KMS-11 (cell line): ENCODE measurements at regions not wholly inside any gene's neighbourhood (a gene's known extent, or its start where the extent isn't known, plus 50 kb on each side); places are given as distances from the start of the nearest gene placed in this dataset.

Source experiments
- H2AFZ ChIP-seq: fragments of 200-600 bp; sonication (generic); 2 replicates; pipeline ENCODE4 v1.6.1; 2016; ENCODE audit warnings: antibody characterized with exemption, mixed run types, low read depth
- H3K27ac ChIP-seq: fragments of 200-600 bp; sonication (generic); 2 replicates; pipeline ENCODE4 v1.6.1; 2016; ENCODE audit warnings: mild to moderate bottlenecking, mixed run types
- H3K27me3 ChIP-seq: fragments of 200-600 bp; sonication (generic); 2 replicates; pipeline ENCODE4 v1.6.1; 2017; ENCODE audit warnings: mild to moderate bottlenecking, low read depth, mixed run types, moderate library complexity; ENCODE audit not compliant: insufficient read depth
- H3K36me3 ChIP-seq: fragments of 200-600 bp; sonication (generic); 2 replicates; pipeline ENCODE4 v1.6.1; 2017; ENCODE audit warnings: mild to moderate bottlenecking, mixed run types; ENCODE audit not compliant: insufficient read depth
- H3K4me1 ChIP-seq: fragments of 200-600 bp; sonication (generic); 2 replicates; pipeline ENCODE4 v1.6.1; 2016; ENCODE audit warnings: mild to moderate bottlenecking, low read depth, mixed run types; ENCODE audit not compliant: poor library complexity, severe bottlenecking
- H3K4me2 ChIP-seq: fragments of 200-600 bp; sonication (generic); 2 replicates; pipeline ENCODE4 v1.7.0; 2016; ENCODE audit warnings: mild to moderate bottlenecking, mixed run types
- H3K4me3 ChIP-seq: fragments of 200-600 bp; sonication (generic); IDR thresholded peaks from 2 replicates; pipeline ENCODE4 v1.6.1; 2017; ENCODE audit warnings: low read depth, low read length, mixed read lengths; ENCODE audit not compliant: insufficient read depth
- H3K79me2 ChIP-seq: fragments of 200-600 bp; sonication (generic); 2 replicates; pipeline ENCODE4 v1.6.1; 2016; ENCODE audit warnings: low read depth, mixed run types; ENCODE audit not compliant: insufficient read depth
- H3K9ac ChIP-seq: fragments of 200-600 bp; sonication (generic); 2 replicates; pipeline ENCODE4 v1.6.1; 2016; ENCODE audit warnings: mild to moderate bottlenecking, mixed run types
- H4K20me1 ChIP-seq: fragments of 200-600 bp; sonication (generic); 2 replicates; pipeline ENCODE4 v1.6.1; 2016; ENCODE audit warnings: mild to moderate bottlenecking, mixed run types; ENCODE audit not compliant: insufficient read depth
- CTCF ChIP-seq: fragments of 200-600 bp; sonication (generic); conservative IDR thresholded peaks from 2 replicates; pipeline ENCODE4 v1.6.1; 2017; ENCODE audit warnings: low read depth, mild to moderate bottlenecking, antibody characterized with exemption, low read length, moderate library complexity, mixed read lengths

GRCh38 chr15:79230766-79231165 is 51.8 kb upstream of the ANKRD34C start:
- Histone ChIP-seq H2AFZ (no peak overlapping the region), H3K36me3 (no peaks in the 10 kb centered on the region), H3K79me2 (no peaks in the 10 kb centered on the region), H3K4me2 (no peak overlapping the region), H4K20me1 (no peaks in the 10 kb centered on the region), H3K4me3 (no peak overlapping the region), H3K9ac (no peak overlapping the region), H3K27me3 (no peaks in the 10 kb centered on the region), H3K4me1 (no peaks in the 10 kb centered on the region), H3K27ac (no peak overlapping the region)
- no peak for TF ChIP-seq CTCF

- no peak overlapping the region for H3K9ac ChIP-seq
- TF ChIP-seq CTCF, result no peak
- no peak overlapping the region for H3K27ac ChIP-seq
- H3K36me3 ChIP-seq, result no peaks in the 10 kb centered on the region
- H3K4me2 ChIP-seq, result no peak overlapping the region
- no peaks in the 10 kb centered on the region for H4K20me1 ChIP-seq
- no peak overlapping the region for H3K4me3 ChIP-seq
- no peaks in the 10 kb centered on the region for H3K27me3 ChIP-seq
- no peaks in the 10 kb centered on the region for H3K79me2 ChIP-seq
- H3K4me1 ChIP-seq, result no peaks in the 10 kb centered on the region
- no peak overlapping the region for H2AFZ ChIP-seq
Observed at GRCh38 chr15:79222808-79223207, 59.7 kb upstream of the ANKRD34C start.

- no peak overlapping the region for H3K4me2 ChIP-seq
- H3K79me2 ChIP-seq, result no peaks in the 10 kb centered on the region
- no peaks in the 10 kb centered on the region for H3K27me3 ChIP-seq
- H3K27ac ChIP-seq, result no peak overlapping the region
- no peaks in the 10 kb centered on the region for H3K36me3 ChIP-seq
- no peak overlapping the region for H2AFZ ChIP-seq
- no peak overlapping the region for H3K9ac ChIP-seq
- TF ChIP-seq CTCF, result no peak
- H3K4me3 ChIP-seq, result no peak overlapping the region
- H3K4me1 ChIP-seq, result no peaks in the 10 kb centered on the region
- H4K20me1 ChIP-seq, result no peaks in the 10 kb centered on the region
Observed at GRCh38 chr15:79221696-79222095, 60.8 kb upstream of the ANKRD34C start.

GRCh38 chr15:79219393-79220056 is 63.0 kb upstream of the ANKRD34C start:
- no peaks in the 10 kb centered on the region for H3K4me1 ChIP-seq
- no peak overlapping the region for H3K27ac ChIP-seq
- no peaks in the 10 kb centered on the region for H3K36me3 ChIP-seq
- H4K20me1 ChIP-seq, result no peaks in the 10 kb centered on the region
- H3K4me2 ChIP-seq, result no peak overlapping the region
- no peak overlapping the region for H3K9ac ChIP-seq
- H2AFZ ChIP-seq, result no peak overlapping the region
- H3K27me3 ChIP-seq, result no peaks in the 10 kb centered on the region
- H3K4me3 ChIP-seq, result no peak overlapping the region
- TF ChIP-seq CTCF, result no peak
- H3K79me2 ChIP-seq, result no peaks in the 10 kb centered on the region
